ENCODE measurements at regions not wholly inside any gene's neighbourhood (a gene's known extent, or its start where the extent isn't known, plus 50 kb on each side); places are given as distances from the start of the nearest gene placed in this dataset.
"Not testable (repeated sequence)": the region's sequence is repeated elsewhere in the genome, so short reads cannot be mapped to it uniquely, and the experiment has no call there.

- intact Hi-C loops (cut with DNase I; ENCODE audit: low total_unique reads), result no loop called here
- TF ChIP-seq POLR2A (IDR thresholded peaks at IDR 0.05), result no peak
- TF ChIP-seq, protein P1, sequence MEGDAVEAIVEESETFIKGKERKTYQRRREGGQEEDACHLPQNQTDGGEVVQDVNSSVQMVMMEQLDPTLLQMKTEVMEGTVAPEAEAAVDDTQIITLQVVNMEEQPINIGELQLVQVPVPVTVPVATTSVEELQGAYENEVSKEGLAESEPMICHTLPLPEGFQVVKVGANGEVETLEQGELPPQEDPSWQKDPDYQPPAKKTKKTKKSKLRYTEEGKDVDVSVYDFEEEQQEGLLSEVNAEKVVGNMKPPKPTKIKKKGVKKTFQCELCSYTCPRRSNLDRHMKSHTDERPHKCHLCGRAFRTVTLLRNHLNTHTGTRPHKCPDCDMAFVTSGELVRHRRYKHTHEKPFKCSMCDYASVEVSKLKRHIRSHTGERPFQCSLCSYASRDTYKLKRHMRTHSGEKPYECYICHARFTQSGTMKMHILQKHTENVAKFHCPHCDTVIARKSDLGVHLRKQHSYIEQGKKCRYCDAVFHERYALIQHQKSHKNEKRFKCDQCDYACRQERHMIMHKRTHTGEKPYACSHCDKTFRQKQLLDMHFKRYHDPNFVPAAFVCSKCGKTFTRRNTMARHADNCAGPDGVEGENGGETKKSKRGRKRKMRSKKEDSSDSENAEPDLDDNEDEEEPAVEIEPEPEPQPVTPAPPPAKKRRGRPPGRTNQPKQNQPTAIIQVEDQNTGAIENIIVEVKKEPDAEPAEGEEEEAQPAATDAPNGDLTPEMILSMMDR (IDR thresholded peaks at IDR 0.05), result no peak
- H3K4me3 ChIP-seq (ENCODE audit: low read depth, poor library complexity, severe bottlenecking), result no peak overlapping the region
- DNase-seq (ENCODE audit: low spot score in 2 of 2), result no peak
- 90 to 91% methylated on average over 3 of the region's 3 CpGs for WGBS, 2 donors
These were observed 201.1 kb downstream of the ETNK1 start for GRCh38 chr12:22826026-22826425.

DNA sequence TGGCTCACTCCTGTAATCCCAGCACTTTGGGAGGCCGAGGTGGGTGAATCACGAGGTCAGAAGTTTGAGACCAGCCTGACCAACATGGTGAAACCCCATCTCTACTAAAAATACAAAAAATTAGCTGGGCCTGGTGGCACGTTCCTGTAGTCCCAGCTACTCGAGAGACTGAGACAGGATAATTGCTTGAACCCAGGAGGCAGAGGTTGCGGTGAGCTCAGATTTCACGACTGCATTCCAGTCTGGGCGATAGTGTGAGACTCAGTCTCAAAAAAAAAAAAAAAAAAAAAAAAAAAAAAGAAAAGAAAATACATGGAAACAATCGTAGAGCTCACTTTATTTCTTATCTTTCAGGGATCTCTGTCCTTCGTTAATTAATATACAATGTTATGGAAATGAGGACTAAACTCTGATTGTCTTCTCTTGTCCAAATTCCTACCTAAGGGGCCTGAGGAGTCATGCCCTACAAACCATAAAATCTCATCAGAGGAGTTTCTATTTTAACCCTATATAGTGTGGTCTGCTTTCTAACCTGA is 201.5 kb downstream of the ETNK1 start:
- intact Hi-C loops (cut with DNase I; ENCODE audit: low total_unique reads); DNase-seq (ENCODE audit: low spot score in 2 of 2); H3K4me3 ChIP-seq (ENCODE audit: low read depth, poor library complexity, severe bottlenecking): not testable (repeated sequence)
- 67% methylated on average over 9 of the region's 9 CpGs for WGBS, 2 donors

GRCh38 chr12:22828066-22828465 is 203.1 kb downstream of the ETNK1 start:
- intact Hi-C loops (cut with DNase I; ENCODE audit: low total_unique reads), result no loop called here
- no peak for TF ChIP-seq POLR2A (IDR thresholded peaks at IDR 0.05)
- TF ChIP-seq, protein P1 (IDR thresholded peaks at IDR 0.05), result no peak
- no peak overlapping the region for H3K4me3 ChIP-seq (ENCODE audit: low read depth, poor library complexity, severe bottlenecking)
- WGBS, 2 donors, result 73 to 87% methylated on average over 3 of the region's 3 CpGs
- no peak for DNase-seq (ENCODE audit: low spot score in 2 of 2)

DNA sequence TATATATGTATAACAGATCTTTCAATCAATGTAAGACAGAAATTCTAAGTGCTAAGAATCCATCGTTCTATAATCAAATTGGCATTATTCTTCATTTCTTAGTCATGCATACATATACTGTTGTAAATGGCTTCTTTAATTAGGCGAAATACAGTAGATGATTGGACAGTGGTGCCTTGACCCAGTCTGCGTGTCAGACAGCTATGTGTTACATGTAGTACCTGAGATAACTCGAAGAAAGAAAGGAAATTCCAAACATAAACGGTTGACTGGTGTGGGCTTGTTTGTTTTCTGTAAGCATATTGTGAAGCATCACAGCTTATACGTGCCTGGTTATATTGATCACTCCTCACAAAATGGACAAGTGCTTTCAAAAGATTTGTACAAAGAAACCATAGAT is 210.5 kb downstream of the ETNK1 start:
- WGBS, 2 donors, result 78 to 83% methylated on average over 6 of the region's 6 CpGs
- H3K4me3 ChIP-seq (ENCODE audit: low read depth, poor library complexity, severe bottlenecking), result no peak overlapping the region
- TF ChIP-seq POLR2A (IDR thresholded peaks at IDR 0.05), result no peak
- TF ChIP-seq, protein P1 (IDR thresholded peaks at IDR 0.05), result no peak
- intact Hi-C loops (cut with DNase I; ENCODE audit: low total_unique reads), result no loop called here
- no peak for DNase-seq (ENCODE audit: low spot score in 2 of 2)

- WGBS, 2 donors, result 93 to 96% methylated on average over 7 to 8 of the region's 8 CpGs
- H3K4me3 ChIP-seq (ENCODE audit: low read depth, poor library complexity, severe bottlenecking), result no peak overlapping the region
- no peak for TF ChIP-seq POLR2A (IDR thresholded peaks at IDR 0.05)
- TF ChIP-seq, protein P1 (IDR thresholded peaks at IDR 0.05), result no peak
- intact Hi-C loops (cut with DNase I; ENCODE audit: low total_unique reads), result no loop called here
- DNase-seq (ENCODE audit: low spot score in 2 of 2), result no peak
These were observed 225.2 kb downstream of the ETNK1 start for GRCh38 chr12:22850185-22850584.

DNA sequence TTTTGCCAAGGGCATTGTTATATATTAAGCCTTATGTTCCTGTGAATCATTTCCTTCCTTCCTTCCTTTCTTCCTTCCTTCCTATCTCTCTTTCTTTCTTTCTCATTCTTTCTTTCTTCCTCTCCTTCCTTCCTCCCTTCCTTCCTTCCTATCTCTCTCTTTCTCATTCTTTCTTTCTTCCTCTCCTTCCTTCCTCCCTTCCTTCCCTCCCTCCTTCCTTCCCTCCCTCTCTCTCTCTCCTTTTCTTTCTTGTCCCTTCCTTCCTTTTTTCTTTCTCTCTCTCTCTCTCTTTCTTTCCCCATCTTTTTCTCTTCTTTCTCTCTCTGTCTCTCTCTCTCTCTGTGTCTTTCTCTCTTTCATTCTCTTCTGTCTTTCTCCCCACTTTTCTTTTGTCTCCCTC is 226.6 kb downstream of the ETNK1 start:
- intact Hi-C loops (cut with DNase I; ENCODE audit: low total_unique reads), result no loop called here
- no peak overlapping the region for H3K4me3 ChIP-seq (ENCODE audit: low read depth, poor library complexity, severe bottlenecking)
- no peak for TF ChIP-seq POLR2A (IDR thresholded peaks at IDR 0.05)
- TF ChIP-seq, protein P1 (IDR thresholded peaks at IDR 0.05), result no peak

More for the DNA sequence above, 226.6 kb downstream of the ETNK1 start:
- DNase-seq (ENCODE audit: low spot score in 2 of 2), result no peak

All from lower leg skin (tissue), 4 donors.